ENCODE measurements at regions not wholly inside any gene's neighbourhood (a gene's known extent, or its start where the extent isn't known, plus 50 kb on each side); places are given as distances from the start of the nearest gene placed in this dataset.
"Not testable (repeated sequence)": the region's sequence is repeated elsewhere in the genome, so short reads cannot be mapped to it uniquely, and the experiment has no call there.

GRCh38 chr1:5680600-5680999 is 311.6 kb downstream of the NPHP4 start:
- no peak for TF ChIP-seq POLR2A (IDR thresholded peaks at IDR 0.05; ENCODE audit: low read depth, low read length)
- FAIRE-seq, result no peak

GRCh38 chr1:5678759-5679158 is 313.5 kb downstream of the NPHP4 start:
- FAIRE-seq, result no peak
- TF ChIP-seq POLR2A (IDR thresholded peaks at IDR 0.05; ENCODE audit: low read depth, low read length), result no peak
- DNase-seq (ENCODE audit: insufficient read length, low spot score), result no peak

More at GRCh38 chr1:5680600-5680999, 311.6 kb downstream of the NPHP4 start:
- DNase-seq (ENCODE audit: insufficient read length, low spot score), result no peak

- not testable (repeated sequence) for FAIRE-seq; DNase-seq (ENCODE audit: insufficient read length, low spot score)
Observed at GRCh38 chr1:5672355-5672754, 319.9 kb downstream of the NPHP4 start.

GRCh38 chr1:5670590-5671350 is 321.5 kb downstream of the NPHP4 start:
- no peak for DNase-seq (ENCODE audit: insufficient read length, low spot score)
- FAIRE-seq, result no peak
- no peak for TF ChIP-seq POLR2A (IDR thresholded peaks at IDR 0.05; ENCODE audit: low read depth, low read length)

GRCh38 chr1:5667513-5668325 is 324.5 kb downstream of the NPHP4 start:
- FAIRE-seq (no peak), DNase-seq (ENCODE audit: insufficient read length, low spot score) (no peak)

DNA sequence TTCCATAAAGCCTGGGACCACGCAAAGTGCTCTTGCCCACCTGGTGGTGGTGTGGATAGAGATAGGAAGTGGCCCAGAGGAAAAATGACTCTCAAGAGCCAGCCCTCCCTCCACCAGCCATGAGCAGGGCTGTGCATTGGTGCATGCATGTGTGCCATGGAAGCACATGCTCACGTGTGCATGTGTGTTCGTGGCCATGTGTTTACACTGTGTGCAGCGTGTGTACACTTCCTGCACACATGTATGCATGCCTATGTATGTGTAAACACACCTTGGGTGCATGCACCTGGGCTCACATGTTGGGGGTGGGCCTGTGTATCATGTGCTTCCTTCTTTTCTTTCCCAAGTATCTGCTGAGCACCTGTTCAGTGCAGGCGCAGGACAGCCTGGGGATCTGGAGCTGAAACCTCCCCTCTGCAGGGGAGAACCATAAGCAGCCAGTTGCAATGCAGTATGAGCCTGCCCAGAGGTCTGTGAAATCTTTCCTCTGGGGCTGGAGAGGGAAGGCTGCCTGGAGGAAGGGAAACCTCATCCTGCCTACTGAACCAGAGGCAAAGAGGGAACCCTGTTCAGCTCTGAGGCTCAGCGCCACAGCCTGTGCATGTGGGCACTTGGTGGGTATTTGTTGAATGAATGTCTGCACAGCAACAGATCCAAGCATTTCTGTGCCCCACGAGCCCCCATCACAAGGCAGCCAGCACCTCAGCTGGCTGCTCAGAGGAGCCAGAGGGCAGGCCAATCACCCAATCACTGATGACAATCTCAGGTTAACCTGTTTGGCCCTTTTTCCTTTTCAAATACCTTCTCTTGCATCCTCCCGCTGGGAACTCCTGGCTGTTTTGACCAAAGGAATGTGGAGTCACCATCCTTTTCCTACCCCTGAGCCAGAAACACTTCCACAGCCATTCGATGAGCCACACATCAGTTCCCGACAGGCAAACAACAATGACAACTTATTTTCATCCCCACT is 327.0 kb downstream of the NPHP4 start:
- DNase-seq (ENCODE audit: insufficient read length, low spot score) (no peak), FAIRE-seq (no peak)
- no peak for TF ChIP-seq POLR2A (IDR thresholded peaks at IDR 0.05; ENCODE audit: low read depth, low read length)

More at GRCh38 chr1:5667513-5668325, 324.5 kb downstream of the NPHP4 start:
- no peak for TF ChIP-seq POLR2A (IDR thresholded peaks at IDR 0.05; ENCODE audit: low read depth, low read length)

- FAIRE-seq, result no peak
- TF ChIP-seq POLR2A (IDR thresholded peaks at IDR 0.05; ENCODE audit: low read depth, low read length), result no peak
- DNase-seq (ENCODE audit: insufficient read length, low spot score), result no peak
Observed at GRCh38 chr1:5664081-5664768, 328.0 kb downstream of the NPHP4 start.

GRCh38 chr1:5662744-5663126 is 329.5 kb downstream of the NPHP4 start:
- DNase-seq (ENCODE audit: insufficient read length, low spot score) (no peak), FAIRE-seq (no peak)
- no peak for TF ChIP-seq POLR2A (IDR thresholded peaks at IDR 0.05; ENCODE audit: low read depth, low read length)

DNA sequence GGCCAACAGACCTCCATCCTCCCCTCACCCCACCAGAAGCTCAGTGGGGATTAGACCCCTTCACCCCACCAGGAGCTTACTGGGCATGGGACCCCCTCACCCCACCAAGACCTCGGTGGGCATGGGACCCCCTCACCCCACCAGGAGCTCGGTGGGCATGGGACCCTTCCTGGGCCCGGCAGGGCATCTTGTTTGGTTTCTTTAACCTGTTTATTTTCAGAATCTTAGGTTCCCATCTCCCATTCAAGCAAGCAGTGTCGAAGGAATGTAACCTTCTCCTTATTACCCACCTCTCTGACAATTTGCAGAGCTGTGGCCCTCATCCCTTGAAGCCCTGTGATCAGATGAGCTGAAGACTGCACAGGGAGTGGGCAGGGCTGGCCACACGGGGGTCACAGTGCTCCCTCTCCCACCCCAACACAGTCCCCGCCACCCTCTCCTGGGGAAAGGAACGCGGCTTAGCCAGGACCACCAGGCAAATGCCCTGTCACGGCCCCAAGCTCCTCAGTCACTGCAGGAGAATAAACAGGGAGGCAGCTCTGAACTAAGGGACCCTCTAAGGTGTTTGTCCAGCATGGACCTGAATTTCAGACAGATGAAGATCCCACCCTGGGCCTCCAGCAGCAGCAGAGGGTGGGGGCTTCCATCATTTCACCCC is 330.0 kb downstream of the NPHP4 start:
- no peak for FAIRE-seq
- no peak for TF ChIP-seq POLR2A (IDR thresholded peaks at IDR 0.05; ENCODE audit: low read depth, low read length)
- no peak for DNase-seq (ENCODE audit: insufficient read length, low spot score)

DNA sequence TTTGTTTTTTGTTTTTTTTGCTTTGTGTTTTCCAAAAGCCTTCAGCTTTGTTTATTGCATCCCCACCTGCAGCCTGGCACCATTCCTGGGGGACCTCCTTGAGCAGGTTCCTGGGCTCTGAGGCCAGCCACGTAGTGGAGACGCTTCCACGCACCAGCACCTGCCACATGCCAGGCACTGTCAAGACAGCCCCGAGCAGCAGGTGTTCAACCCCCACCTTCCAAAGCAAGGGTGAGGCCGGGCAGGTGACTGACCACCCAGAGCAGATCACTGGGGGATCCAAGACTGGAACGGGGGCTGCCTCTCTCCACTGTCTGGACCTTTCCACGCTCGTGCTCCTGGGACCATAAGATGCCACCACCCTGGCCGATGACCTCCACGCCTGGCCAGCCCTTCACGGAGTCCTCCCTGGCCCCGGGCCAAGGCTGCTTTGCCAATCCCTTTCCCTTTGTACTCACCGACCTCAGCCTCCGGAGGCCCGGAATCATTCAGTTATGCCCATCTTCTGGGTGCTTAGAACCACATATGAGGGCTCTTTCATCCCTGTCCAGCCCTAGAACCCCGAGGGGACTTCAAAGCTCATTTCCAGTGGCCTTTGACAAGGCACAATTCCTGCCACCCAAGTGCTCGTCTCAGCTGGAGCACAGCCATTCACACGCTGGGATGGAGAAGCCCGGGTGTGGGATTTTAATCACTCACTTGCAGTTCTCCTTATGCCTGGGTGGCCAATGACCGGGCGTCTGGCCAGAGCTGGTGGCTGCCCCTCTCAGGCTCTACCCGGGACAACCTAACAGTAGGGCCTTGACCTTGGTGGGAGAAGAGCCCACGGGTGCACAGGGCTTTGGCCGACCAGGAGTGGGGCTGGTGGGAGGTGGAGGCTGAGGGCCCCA is 330.8 kb downstream of the NPHP4 start:
- no peak for DNase-seq (ENCODE audit: insufficient read length, low spot score)
- TF ChIP-seq POLR2A (IDR thresholded peaks at IDR 0.05; ENCODE audit: low read depth, low read length), result no peak
- FAIRE-seq, result no peak

DNA sequence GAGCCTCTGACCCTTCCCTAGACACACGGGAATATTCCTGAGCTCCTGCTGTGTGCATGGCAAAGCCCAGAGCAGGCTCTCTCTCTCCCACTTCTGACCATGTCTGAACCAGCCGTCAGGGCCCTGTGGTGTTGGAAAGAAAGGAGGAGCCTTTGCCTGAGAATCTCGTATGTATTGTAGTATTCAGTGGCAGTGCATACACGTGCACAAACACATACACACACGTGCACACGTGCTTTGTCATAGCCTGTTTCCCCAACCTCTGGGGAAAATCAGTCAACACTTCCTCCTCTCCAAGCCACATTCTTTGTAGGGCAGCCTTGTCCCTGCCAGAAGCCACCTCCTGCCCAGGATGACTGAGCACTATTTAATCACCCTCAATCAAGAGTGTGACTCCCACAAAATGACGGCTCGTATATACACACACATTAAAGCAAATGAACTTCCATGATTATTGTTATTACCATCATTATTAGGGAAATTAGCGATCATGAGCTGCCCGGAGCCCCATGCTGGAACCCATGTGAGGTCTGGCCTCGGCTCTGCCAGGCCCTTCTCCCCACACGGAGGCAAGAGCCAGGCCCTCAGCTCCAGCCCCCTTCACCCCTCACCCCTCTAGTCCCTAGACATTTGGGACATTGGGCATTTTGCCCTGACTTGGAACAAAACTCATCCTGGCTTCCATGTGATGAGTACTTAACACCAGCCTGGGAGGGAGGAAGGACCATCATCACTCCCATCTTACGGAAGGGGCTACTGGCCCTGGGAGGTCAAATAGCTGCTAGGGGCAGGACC is 331.9 kb downstream of the NPHP4 start:
- DNase-seq (ENCODE audit: insufficient read length, low spot score) (no peak), FAIRE-seq (no peak)
- no peak for TF ChIP-seq POLR2A (IDR thresholded peaks at IDR 0.05; ENCODE audit: low read depth, low read length)
